ENCODE measurements at regions not wholly inside any gene's neighbourhood (a gene's known extent, or its start where the extent isn't known, plus 50 kb on each side); places are given as distances from the start of the nearest gene placed in this dataset.

GRCh38 chr6:137568067-137568466 is 73.9 kb upstream of the OLIG3 start:
- TF ChIP-seq POLR2AphosphoS5 (IDR thresholded peaks at IDR 0.05; ENCODE audit: borderline replicate concordance, low read depth, low read length): no peak
- no peak for TF ChIP-seq EZH2 (IDR thresholded peaks at IDR 0.05)
